T-helper 9 cell (primary cell): ENCODE measurements at regions not wholly inside any gene's neighbourhood (a gene's known extent, or its start where the extent isn't known, plus 50 kb on each side); places are given as distances from the start of the nearest gene placed in this dataset.

Experiments
- DNase-seq: peaks from one replicate; pipeline ENCODE4 v3.0.0-alpha.2; 2020

DNA sequence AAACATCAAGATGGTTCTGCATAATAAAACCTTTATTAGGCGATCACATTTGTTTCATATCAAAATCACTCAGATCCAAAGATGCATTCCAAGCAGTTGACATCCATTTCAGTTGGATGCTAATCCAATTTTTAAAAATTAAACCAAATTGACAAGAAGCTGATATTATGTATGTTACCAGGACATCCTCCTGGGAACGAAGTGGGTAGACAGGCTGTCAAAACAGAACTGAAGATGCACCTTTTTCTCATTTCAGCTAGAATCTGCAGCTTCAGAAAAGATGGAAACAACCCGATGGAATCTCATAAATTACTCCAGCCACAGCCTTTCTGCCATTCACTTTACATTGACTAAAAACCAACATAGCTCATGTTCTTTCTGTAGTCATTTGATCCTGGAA, 268.4 kb downstream of the PLPP3 start:
- DNase-seq, result no peak

DNA sequence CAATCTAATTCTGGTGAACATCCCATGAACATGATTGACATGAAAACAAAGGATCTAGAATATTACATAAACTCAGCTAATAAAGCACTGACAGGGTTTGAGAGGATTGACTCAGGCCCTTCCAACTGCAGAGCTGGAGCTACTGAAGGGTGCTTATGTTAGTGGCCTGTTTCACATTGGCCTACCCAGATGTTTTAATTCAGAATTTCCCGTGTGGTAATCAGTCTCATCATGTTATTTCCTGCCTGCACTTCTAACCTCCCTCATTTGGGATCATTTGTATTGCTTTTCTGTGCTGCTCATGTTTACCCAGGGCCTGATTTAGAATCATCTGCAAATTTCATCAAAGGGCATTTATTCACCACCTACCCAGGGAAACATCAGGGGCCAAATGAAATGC, 270.3 kb downstream of the PLPP3 start:
- DNase-seq, result no peak

GRCh38 chr1:56304975-56305374, 274.4 kb downstream of the PLPP3 start:
- DNase-seq, result no peak

DNA sequence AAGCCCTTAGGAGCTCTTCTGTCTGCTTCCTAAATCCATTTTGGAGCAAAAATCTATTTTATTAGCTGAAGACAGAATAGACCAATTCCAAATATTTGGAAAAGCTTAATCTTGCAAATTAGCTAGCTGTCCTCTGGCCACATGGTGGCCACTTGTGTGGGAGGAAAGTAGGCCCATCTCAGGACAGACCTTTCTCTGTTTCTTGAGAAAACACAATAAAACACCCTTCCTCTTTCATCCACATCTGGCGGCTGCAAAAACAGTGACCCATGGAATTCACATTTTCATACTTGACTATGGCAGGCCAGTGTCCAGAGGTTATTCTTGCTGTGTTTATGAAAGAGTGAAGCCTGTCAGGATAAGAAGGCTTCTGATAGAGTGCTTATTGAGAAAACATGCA, 275.6 kb downstream of the PLPP3 start:
- no peak for DNase-seq

DNA sequence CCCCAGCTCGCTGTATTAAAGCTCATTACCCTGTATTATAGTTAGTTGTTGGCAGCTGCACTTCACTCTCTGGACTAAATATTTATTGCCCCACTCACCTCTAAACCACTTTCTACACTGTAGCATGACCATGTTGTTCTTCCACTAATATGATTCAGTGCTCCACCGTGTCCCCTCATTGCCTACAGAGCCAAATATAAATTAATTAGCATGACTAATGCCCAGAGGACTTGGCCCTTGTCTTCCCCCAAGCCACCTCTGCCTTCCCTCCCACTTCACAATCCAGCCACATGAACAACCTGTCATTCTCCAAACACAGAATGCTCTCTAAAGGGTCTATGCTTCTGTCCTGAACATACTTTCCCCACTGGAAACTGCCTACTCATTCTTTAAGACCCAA, 276.5 kb downstream of the PLPP3 start:
- DNase-seq, result no peak

DNA sequence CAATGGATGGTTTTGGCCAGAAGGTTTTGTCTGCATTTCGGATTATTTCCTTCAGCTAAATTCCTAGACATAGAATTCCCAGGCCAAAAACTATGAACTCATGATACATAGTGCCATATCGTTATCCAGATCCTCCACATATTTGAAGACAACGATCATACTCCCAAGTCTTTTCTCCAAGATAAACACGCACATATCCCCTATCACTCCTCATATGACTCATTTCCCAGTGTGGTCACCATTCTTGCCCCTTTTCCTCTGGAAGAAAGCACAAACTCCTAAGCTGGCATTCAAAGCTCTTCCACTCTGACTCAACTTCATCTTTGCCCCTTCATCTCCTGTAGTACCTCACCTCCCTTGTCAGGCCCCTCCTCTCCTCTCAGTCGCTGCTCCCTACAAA, 277.6 kb downstream of the PLPP3 start:
- no peak for DNase-seq

- DNase-seq, result no peak
These were observed 278.5 kb downstream of the PLPP3 start for GRCh38 chr1:56300836-56301235.

- DNase-seq, result no peak
These were observed 280.5 kb downstream of the PLPP3 start for GRCh38 chr1:56298866-56299265.

GRCh38 chr1:56297904-56298303, 281.5 kb downstream of the PLPP3 start:
- no peak for DNase-seq

- DNase-seq, result no peak
These were observed 282.2 kb downstream of the PLPP3 start for GRCh38 chr1:56297208-56297607.

- no peak for DNase-seq
These were observed 283.1 kb downstream of the PLPP3 start for GRCh38 chr1:56295949-56296929.

DNA sequence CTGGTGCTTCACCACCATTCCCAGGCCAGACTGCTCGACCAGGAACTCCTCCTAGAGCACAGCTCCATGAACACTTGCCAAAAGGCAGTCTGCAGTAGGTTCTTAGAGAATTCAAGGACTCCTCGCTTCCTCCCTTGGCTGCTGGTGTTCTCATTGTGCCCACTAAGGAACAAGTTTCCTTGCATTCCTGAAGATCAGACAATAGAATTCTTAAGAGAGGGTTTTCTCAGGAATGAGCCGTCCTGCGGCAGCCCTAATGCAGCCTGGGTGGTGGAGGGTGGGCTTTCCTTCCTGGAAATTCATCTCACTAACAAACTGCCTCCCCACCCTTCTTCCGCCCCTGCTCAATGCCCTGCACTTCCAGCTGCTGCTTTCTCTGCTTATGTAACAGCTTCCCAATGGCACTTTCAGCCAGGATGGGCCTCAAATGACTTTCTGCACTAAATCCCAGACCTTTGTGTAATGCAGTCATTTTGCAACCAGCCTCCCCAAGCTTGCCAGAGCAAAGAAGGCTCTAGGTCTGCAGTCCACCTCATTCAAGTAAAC, 287.9 kb downstream of the PLPP3 start:
- DNase-seq, result no peak

DNA sequence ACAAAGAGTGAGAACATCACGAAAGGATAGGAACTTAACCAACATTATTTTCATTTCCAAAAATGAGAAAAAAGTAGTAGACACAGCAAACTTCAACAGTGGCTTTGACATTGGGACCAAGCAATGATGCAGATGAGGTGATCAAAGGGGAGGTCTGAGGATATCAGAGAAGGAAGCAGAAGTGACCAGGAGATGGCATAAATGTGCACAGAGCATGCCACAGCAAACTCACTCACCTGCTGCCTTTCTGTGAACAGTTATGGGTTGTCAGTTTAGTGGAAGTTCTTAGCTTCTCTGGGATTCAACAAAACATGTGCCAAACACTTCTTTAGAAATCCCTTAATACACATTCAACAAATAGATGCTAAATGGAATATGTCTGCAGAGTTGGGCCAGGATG, 290.1 kb downstream of the PLPP3 start:
- DNase-seq, result no peak

DNA sequence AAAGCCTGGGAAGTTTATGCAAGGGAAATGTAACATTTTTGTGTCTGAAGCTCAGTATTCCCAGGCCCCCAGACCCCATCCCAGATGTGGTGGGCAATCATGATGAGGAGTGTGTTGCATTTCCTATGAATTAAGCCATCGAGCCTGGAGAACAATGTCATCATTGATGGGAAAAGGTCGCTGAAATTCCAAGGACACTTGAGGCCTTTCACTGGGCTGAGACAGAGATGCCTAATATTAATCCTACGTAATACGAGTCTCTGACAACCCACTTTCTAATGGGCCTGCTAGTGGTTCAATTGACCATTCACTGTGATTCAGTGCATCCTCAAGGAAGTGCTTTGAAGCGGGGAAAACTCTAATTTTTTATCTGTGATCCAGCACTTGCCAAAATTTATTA, 291.6 kb downstream of the PLPP3 start:
- DNase-seq, result no peak

DNA sequence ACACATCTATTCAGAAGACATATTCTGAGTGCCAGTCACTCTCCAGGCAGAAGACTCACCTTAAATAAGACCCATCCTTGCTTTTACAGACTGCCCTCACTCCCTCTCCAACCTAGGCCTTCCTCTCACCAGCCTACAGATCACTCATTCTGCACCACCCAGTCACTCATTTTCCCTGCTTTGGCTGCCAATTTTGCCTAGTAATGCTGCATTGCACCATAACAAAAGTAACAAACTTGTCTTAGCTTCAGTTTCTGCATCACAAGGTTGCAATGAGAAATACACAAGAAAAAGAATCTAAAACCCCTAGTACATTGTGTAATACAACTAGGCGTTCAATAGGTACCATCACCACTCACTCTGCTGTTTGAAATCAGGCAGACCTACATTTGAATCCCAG, 292.4 kb downstream of the PLPP3 start:
- no peak for DNase-seq

DNA sequence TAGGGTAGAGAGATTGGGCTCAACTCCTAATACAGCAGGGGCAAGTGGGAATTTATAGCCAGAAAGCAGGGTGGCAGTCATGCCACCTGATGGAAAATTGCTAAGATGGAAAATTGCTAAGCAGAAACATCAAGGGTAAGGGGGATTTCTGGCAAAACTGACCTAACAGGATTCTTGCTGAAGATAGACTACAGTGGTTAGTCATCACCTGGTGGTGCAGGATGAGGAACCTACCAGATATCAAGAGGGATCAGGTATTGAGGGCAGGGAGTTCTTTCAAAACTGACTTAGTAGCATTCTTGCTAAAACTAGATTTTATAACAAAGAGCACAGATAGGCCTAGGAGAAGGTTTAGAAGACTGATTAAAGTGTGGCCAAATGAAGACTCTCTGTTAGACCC, 292.9 kb downstream of the PLPP3 start:
- no peak for DNase-seq

GRCh38 chr1:56285554-56286402, 293.6 kb downstream of the PLPP3 start:
- no peak for DNase-seq

- DNase-seq, result no peak
These were observed 294.4 kb downstream of the PLPP3 start for GRCh38 chr1:56284928-56285327.

- DNase-seq, result no peak
These were observed 301.3 kb downstream of the PLPP3 start for GRCh38 chr1:56278061-56278460.

GRCh38 chr1:56268519-56269140, 310.7 kb downstream of the PLPP3 start:
- no peak for DNase-seq

DNA sequence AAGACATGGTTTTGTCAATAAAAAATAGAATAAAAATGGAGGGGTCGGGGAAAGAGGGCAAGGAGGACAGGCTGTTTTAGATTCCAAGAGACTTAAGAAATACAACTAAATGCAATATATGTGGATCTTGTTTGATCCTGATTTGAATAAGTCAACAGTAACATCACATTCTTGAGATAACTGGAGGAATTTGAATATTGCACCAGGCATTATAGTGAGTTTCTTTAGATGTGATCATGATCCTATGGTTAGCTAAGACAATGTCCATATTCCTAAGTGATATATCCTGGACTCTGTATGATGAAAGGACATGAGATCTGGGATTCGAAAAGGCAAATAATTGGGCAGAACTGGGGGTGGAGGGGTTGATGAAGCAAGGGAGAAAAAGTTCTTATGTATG, 311.8 kb downstream of the PLPP3 start:
- no peak for DNase-seq

DNA sequence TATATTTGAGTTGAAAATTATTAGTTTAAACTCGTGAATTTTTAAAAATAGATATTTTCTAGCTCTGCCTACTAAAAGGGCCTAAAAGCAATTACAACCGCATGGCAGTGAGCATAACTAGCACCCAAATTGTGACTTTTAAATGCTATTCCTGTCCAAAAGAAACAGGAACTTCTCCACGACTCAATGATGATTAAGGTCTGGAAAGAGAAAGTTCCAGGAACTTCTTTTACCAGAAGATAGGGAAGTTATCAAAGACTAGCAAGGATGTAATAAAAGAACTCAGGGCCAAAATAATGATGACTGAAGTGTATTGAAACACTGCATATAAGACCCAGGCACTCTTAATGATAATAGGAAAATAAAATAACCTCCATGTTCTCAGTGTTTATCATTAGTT, 313.0 kb downstream of the PLPP3 start:
- no peak for DNase-seq

DNA sequence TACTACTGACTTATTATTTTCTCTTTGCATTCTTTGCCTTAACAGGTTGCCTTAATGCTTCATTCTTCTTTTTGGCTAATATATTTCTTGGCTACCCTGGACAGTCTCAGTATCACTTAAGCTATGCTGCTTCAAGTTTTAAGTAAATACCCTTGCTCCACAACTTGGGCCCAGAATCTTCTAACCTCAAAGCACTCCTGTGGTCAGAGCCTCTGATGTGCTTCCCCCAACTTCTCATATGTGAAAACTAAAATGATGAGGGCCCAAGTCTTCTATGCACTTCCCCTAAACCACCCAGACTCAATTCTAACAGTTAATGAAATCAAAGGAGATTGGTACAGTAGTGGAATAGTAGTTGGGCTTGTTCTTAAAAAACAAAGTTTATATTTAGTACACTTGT, 314.1 kb downstream of the PLPP3 start:
- DNase-seq, result no peak
